ENCODE measurements at regions not wholly inside any gene's neighbourhood (a gene's known extent, or its start where the extent isn't known, plus 50 kb on each side); places are given as distances from the start of the nearest gene placed in this dataset.
"Not testable (repeated sequence)": the region's sequence is repeated elsewhere in the genome, so short reads cannot be mapped to it uniquely, and the experiment has no call there.

- not testable (repeated sequence) for H3K9me3 ChIP-seq (ENCODE audit: control insufficient read depth, low read length); H3K36me3 ChIP-seq (ENCODE audit: control insufficient read depth, insufficient read depth, low read length); H3K4me3 ChIP-seq (ENCODE audit: low read length); H3K27me3 ChIP-seq (ENCODE audit: control insufficient read depth, insufficient read depth, low read length); H3K4me1 ChIP-seq (ENCODE audit: control insufficient read depth, insufficient read depth, low read length); H3K9ac ChIP-seq (ENCODE audit: low read length)
Observed at GRCh38 chr12:116377194-116377571, 99.7 kb upstream of the MED13L start.

- Histone ChIP-seq H3K9me3 (ENCODE audit: control insufficient read depth, low read length) (no peaks in the 10 kb centered on the region), H3K36me3 (ENCODE audit: control insufficient read depth, insufficient read depth, low read length) (no peaks in the 10 kb centered on the region), H3K9ac (ENCODE audit: low read length) (no peak overlapping the region), H3K27me3 (ENCODE audit: control insufficient read depth, insufficient read depth, low read length) (peaks cover 5% of the 10 kb centered on the region), H3K4me1 (ENCODE audit: control insufficient read depth, insufficient read depth, low read length) (peaks cover 8% of the 10 kb centered on the region), H3K4me3 (ENCODE audit: low read length) (no peak overlapping the region)
Observed at GRCh38 chr12:116378002-116378401, 100.5 kb upstream of the MED13L start.

GRCh38 chr12:116380108-116380507 lies 102.6 kb upstream of the MED13L start:
- Histone ChIP-seq H3K4me3 (ENCODE audit: low read length) (no peak overlapping the region), H3K4me1 (ENCODE audit: control insufficient read depth, insufficient read depth, low read length) (peaks cover 5% of the 10 kb centered on the region), H3K27me3 (ENCODE audit: control insufficient read depth, insufficient read depth, low read length) (peaks cover 5% of the 10 kb centered on the region), H3K9me3 (ENCODE audit: control insufficient read depth, low read length) (no peaks in the 10 kb centered on the region), H3K9ac (ENCODE audit: low read length) (no peak overlapping the region), H3K36me3 (ENCODE audit: control insufficient read depth, insufficient read depth, low read length) (no peaks in the 10 kb centered on the region)

DNA sequence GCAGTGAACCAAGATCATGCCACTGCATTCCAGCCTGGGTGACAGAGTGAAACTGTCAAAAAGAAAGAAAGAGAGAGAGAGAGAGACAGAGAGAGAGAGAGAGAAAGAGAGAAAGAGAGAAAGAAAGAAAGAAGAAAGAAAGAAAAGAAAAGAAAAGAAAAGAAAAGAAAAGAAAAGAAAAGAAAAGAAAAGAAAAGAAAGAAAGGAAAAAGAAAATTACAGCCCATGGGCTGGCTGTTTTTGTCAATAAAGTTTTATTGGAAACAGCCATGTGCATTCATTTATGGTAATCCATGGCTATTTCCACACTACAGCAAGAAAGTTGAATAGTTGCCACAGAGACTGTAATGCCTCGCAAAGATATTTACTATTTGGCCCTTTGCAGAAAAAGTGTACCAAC lies 103.2 kb upstream of the MED13L start:
- H3K4me1 ChIP-seq (ENCODE audit: control insufficient read depth, insufficient read depth, low read length); H3K4me3 ChIP-seq (ENCODE audit: low read length); H3K27me3 ChIP-seq (ENCODE audit: control insufficient read depth, insufficient read depth, low read length); H3K36me3 ChIP-seq (ENCODE audit: control insufficient read depth, insufficient read depth, low read length); H3K9me3 ChIP-seq (ENCODE audit: control insufficient read depth, low read length); H3K9ac ChIP-seq (ENCODE audit: low read length): not testable (repeated sequence)

DNA sequence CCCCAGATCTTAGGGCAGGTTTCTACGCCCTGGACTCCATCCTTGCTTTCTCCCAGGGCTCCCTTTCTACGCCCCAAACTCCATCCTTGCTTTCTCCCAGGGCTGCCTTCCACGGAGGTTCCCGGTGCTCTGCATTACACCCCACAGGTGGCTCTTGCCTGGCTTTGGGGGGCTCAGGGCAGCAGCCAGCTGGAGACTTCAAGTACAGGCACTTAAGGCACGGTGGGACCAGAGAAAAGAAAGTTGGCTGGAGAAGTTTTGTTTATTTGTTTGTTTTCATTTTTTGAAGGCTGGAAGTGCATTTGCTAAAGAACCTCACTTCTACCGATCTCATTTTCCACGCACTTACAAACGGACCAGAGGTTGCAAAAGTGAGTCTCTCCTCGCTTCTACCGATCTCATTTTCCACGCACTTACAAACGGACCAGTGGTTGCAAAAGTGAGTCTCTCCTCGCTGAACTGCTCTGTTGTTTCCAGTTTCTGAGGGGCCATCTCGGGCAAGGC lies 103.8 kb upstream of the MED13L start:
- H3K36me3 ChIP-seq (ENCODE audit: control insufficient read depth, insufficient read depth, low read length) = no peaks in the 10 kb centered on the region
- H3K4me3 ChIP-seq (ENCODE audit: low read length) = no peak overlapping the region
- peaks cover 5% of the 10 kb centered on the region for H3K4me1 ChIP-seq (ENCODE audit: control insufficient read depth, insufficient read depth, low read length)
- no peaks in the 10 kb centered on the region for H3K9me3 ChIP-seq (ENCODE audit: control insufficient read depth, low read length)
- no peak overlapping the region for H3K9ac ChIP-seq (ENCODE audit: low read length)
- peaks cover 5% of the 10 kb centered on the region for H3K27me3 ChIP-seq (ENCODE audit: control insufficient read depth, insufficient read depth, low read length)

GRCh38 chr12:116381744-116382685 lies 104.5 kb upstream of the MED13L start:
- Histone ChIP-seq H3K9ac (ENCODE audit: low read length) (no peak overlapping the region), H3K9me3 (ENCODE audit: control insufficient read depth, low read length) (no peaks in the 10 kb centered on the region), H3K4me1 (ENCODE audit: control insufficient read depth, insufficient read depth, low read length) (peaks cover 5% of the 10 kb centered on the region), H3K4me3 (ENCODE audit: low read length) (no peak overlapping the region), H3K27me3 (ENCODE audit: control insufficient read depth, insufficient read depth, low read length) (peaks cover 5% of the 10 kb centered on the region), H3K36me3 (ENCODE audit: control insufficient read depth, insufficient read depth, low read length) (no peaks in the 10 kb centered on the region)

DNA sequence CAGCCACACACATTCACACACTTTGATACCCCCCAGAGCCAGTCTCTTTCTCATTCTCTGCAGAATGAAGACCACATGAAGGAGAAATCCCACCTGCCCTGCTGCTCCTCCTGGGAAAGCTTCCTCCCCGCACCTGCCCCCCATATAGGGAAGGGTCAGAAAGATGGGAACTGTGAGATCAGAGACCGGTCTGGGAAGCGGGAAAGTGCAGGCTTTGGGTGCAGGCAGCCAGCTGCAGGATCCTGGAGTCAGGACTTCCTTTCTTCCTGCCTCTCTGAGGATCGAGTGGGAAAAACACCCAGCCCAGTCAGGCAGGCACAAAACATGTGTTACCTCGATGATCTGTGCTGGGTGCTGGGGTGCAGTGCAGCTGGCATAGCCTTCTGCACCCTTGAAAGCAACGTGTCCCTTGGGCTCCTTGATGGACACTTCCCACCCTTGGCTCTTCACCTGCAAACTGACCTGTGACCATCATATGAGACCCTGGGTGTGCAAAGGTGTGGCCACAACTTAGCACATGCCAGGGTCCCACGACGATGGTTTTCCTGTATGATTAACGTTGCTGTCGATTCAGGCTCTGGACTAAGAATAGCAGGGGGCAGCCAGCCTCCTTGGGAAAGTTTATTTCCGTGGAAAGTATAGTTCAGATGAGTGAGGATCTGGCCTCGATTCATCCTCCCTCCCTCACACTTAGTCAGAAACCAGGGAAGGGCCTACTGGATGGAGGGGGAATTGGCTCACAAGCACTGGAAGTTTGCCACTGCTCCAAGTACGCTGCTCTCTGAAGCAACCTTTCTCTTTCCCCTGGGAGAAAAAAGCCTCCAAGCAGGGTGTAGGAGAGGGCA lies 105.4 kb upstream of the MED13L start:
- H3K9me3 ChIP-seq (ENCODE audit: control insufficient read depth, low read length) = no peaks in the 10 kb centered on the region
- H3K27me3 ChIP-seq (ENCODE audit: control insufficient read depth, insufficient read depth, low read length) = peaks cover 5% of the 10 kb centered on the region
- no peak overlapping the region for H3K9ac ChIP-seq (ENCODE audit: low read length)
- H3K36me3 ChIP-seq (ENCODE audit: control insufficient read depth, insufficient read depth, low read length) = no peaks in the 10 kb centered on the region
- peaks cover 5% of the 10 kb centered on the region for H3K4me1 ChIP-seq (ENCODE audit: control insufficient read depth, insufficient read depth, low read length)
- H3K4me3 ChIP-seq (ENCODE audit: low read length) = no peak overlapping the region

DNA sequence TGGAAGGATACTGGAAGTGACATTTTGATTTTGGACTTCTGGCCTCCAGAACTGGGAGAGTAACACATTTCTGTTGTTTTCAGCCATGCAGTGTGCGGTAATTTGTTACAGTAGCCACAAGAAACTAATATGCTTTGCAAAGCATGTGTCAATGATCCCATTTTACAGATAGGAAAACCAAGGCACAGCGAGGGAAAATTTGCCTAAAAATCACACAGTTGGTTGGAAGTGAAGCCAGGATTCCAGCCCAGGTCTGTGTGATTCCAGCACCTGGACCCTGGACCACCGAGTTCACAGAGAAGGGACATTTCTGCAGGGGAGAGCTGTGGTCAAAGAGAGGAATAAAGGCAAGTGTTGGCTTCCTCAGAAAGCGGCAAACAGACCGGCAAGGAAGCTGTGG lies 106.7 kb upstream of the MED13L start:
- Histone ChIP-seq H3K4me1 (ENCODE audit: control insufficient read depth, insufficient read depth, low read length) (peaks cover 5% of the 10 kb centered on the region), H3K36me3 (ENCODE audit: control insufficient read depth, insufficient read depth, low read length) (no peaks in the 10 kb centered on the region), H3K27me3 (ENCODE audit: control insufficient read depth, insufficient read depth, low read length) (no peaks in the 10 kb centered on the region), H3K9me3 (ENCODE audit: control insufficient read depth, low read length) (no peaks in the 10 kb centered on the region), H3K9ac (ENCODE audit: low read length) (no peak overlapping the region), H3K4me3 (ENCODE audit: low read length) (no peak overlapping the region)

DNA sequence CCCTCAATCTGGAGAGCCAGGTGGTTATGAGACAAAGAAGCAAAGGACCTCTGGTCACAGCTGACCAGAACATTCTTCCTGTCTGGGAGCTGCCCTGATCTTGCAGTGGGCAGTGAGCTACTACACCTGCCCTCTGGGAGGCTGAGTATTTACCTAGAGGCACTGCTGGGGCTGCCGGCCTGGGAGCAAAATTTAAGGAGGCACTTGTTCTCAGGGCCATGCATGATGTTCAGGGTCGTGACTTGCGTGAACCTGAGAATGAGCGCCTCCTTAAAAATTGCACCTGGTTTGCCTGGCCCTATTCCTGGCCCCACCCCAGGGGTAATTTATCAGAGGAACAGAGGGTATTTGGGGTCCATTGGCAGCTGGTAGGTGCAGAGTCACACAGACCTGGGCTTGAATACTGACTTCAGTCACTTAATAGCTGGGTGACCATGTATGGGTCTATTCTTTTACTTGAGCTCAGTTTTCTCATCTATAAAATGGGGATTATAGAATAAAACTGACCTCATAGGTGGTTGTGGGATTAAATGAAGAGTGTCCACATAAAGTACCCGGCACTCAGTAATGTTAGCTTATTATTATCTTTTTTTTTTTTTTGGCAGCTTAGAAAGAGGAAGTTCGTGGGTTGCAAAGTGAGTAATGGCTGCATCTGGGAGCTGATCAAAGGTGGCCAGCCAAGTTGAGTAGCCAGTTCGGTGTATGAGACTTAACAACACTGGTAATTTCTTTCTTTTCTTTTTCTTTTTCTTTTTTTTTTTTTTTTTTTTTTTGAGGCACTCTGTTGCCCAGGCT lies 107.4 kb upstream of the MED13L start:
- Histone ChIP-seq H3K27me3 (ENCODE audit: control insufficient read depth, insufficient read depth, low read length) (no peaks in the 10 kb centered on the region), H3K4me1 (ENCODE audit: control insufficient read depth, insufficient read depth, low read length) (peaks cover 5% of the 10 kb centered on the region), H3K9me3 (ENCODE audit: control insufficient read depth, low read length) (no peaks in the 10 kb centered on the region), H3K4me3 (ENCODE audit: low read length) (no peak overlapping the region), H3K9ac (ENCODE audit: low read length) (no peak overlapping the region), H3K36me3 (ENCODE audit: control insufficient read depth, insufficient read depth, low read length) (no peaks in the 10 kb centered on the region)

DNA sequence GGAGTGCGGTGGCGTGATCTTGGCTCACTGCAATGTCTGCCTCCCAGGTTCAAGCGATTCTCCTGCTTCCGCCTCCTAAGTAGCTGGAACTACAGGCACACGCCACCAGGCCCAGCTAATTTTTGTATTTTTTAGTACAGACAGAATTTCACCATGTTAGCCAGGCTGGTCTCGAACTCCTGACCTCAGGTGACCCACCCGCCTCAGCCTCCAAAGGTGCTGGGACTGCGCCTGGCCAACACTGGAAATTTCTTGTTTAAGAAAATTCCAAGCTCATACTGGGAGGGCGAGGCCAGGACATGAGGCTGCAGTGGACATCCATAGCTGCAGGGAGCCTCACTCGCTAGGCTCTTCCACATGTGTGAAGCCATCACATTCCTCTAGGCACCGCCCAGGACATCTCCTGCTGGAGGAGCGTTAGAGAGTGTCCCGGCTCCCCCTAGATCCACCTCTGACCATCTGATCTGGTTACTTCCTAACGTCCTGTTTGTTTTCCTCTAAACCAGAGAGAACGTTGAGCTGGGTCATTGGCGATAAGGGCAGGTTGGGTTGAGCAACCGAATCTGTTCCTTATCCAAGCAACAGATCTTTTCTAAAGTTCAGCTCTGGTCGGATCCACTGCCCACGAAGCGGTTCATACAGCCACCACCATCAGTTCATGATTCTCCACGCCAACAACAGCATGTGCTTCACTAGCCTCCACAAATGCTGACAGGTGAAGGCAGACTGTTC lies 108.2 kb upstream of the MED13L start:
- Histone ChIP-seq H3K9ac (ENCODE audit: low read length) (no peak overlapping the region), H3K4me1 (ENCODE audit: control insufficient read depth, insufficient read depth, low read length) (peaks cover 5% of the 10 kb centered on the region), H3K4me3 (ENCODE audit: low read length) (no peak overlapping the region), H3K9me3 (ENCODE audit: control insufficient read depth, low read length) (no peaks in the 10 kb centered on the region), H3K36me3 (ENCODE audit: control insufficient read depth, insufficient read depth, low read length) (no peaks in the 10 kb centered on the region), H3K27me3 (ENCODE audit: control insufficient read depth, insufficient read depth, low read length) (no peaks in the 10 kb centered on the region)

DNA sequence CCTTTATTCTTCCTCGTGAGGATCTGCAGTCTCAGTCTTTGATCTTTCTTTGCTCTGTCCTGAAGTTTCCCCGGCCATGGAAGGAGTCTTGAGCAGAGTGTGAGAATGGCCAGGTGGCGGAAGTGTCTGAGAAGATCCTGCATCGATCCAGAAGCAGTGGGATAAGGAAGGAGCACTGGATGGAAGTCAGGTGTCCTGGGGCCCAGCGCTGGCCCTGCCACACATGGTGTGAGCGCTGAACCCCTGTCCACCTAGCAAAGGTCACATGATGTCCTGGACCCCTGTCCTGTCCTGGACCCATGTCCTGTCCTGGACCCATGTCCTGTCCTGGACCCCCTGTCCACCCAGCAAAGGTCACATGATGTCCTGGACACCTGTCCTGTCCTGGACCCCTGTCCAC lies 111.8 kb upstream of the MED13L start:
- no peaks in the 10 kb centered on the region for H3K9me3 ChIP-seq (ENCODE audit: control insufficient read depth, low read length)
- no peaks in the 10 kb centered on the region for H3K36me3 ChIP-seq (ENCODE audit: control insufficient read depth, insufficient read depth, low read length)
- H3K4me1 ChIP-seq (ENCODE audit: control insufficient read depth, insufficient read depth, low read length) = no peaks in the 10 kb centered on the region
- no peak overlapping the region for H3K4me3 ChIP-seq (ENCODE audit: low read length)
- peaks cover 4% of the 10 kb centered on the region for H3K27me3 ChIP-seq (ENCODE audit: control insufficient read depth, insufficient read depth, low read length)
- no peak overlapping the region for H3K9ac ChIP-seq (ENCODE audit: low read length)
